ENCODE measurements at regions not wholly inside any gene's neighbourhood (a gene's known extent, or its start where the extent isn't known, plus 50 kb on each side); places are given as distances from the start of the nearest gene placed in this dataset.

DNA sequence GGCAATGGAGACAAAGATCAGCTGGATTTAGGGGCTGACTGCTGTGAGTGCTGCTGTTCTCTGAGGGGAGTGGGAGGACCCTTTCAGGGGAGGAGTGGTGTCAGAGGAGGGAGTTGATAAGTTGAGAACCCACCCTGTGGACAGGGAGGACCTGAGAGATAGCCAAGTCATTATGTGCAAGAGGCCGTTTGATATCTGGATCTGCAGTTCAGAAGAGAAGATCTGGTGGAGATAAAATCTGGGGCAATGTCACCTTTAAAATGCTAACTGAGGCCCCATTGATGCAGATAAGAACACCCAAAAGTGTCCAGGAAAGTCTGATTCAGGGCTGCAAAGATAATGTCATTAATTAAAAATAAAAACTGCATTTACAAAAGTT, 256.1 kb upstream of the HES1 start:
- intact Hi-C loops (cut with DNase I; ENCODE audit: low total_unique reads), result no loop called here
- H3K9me3 ChIP-seq, result no peaks in the 10 kb centered on the region
- H3K27me3 ChIP-seq (replicated peaks in 1 of 7), result no peaks in the 10 kb centered on the region
- TF ChIP-seq CTCF (IDR thresholded peaks at IDR 0.05 in 8 of 11, conservative IDR thresholded peaks at IDR 0.05 in 3 of 11), result no peak
- no peak for TF ChIP-seq POLR2AphosphoS5 (IDR thresholded peaks at IDR 0.05)
- TF ChIP-seq POLR2A (IDR thresholded peaks at IDR 0.05), result no peak
- no peaks in the 10 kb centered on the region for H3K4me1 ChIP-seq
- H3K36me3 ChIP-seq, result no peaks in the 10 kb centered on the region
- no peak for DNase-seq
- H3K27ac ChIP-seq, result no peak overlapping the region
- H3K4me3 ChIP-seq, result no peak overlapping the region
- WGBS, 5 donors, result 75 to 98% (median 77%) methylated on average over 1 of the region's 1 CpG

DNA sequence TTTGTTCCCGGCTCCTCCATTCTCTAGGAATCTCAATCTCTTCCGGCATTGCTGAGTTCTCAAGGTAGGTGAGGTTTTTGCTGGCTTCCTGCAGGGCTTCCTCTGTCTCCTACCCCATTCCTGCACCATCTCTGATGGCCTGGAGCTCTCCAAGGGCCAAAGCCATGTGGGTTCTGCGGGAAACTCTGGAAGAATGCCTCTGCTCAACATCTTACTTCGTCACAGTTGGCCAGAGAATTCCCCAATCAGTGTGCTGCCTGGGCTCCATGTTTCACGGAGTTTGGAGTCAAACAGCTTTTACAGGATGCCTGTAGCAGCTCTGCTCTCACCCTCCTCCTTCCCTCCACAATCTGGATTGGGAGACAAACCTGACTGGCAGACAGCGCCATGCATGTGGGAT, 253.9 kb upstream of the HES1 start:
- WGBS, 5 donors, result 93 to 96% (median 95%) methylated on average over 6 of the region's 6 CpGs
- DNase-seq, result no peak
- Histone ChIP-seq H3K27ac (no peak overlapping the region), H3K4me1 (no peaks in the 10 kb centered on the region), H3K4me3 (no peak overlapping the region), H3K36me3 (no peaks in the 10 kb centered on the region), H3K27me3 (replicated peaks in 1 of 7) (no peaks in the 10 kb centered on the region), H3K9me3 (peaks cover 0 to 8% (median 0%) of the 10 kb centered on the region in 8 donors)
- no peak for TF ChIP-seq CTCF (IDR thresholded peaks at IDR 0.05 in 8 of 11, conservative IDR thresholded peaks at IDR 0.05 in 3 of 11)
- TF ChIP-seq POLR2A (IDR thresholded peaks at IDR 0.05), result no peak
- TF ChIP-seq POLR2AphosphoS5 (IDR thresholded peaks at IDR 0.05), result no peak
- intact Hi-C loops (cut with DNase I; ENCODE audit: low total_unique reads), result no loop called here

GRCh38 chr3:193883551-193883950, 252.4 kb upstream of the HES1 start:
- no peak overlapping the region for H3K4me3 ChIP-seq
- H3K9me3 ChIP-seq, result peaks cover 0 to 8% (median 0%) of the 10 kb centered on the region in 8 donors
- intact Hi-C loops (cut with DNase I; ENCODE audit: low total_unique reads), result no loop called here
- no peak overlapping the region for H3K27ac ChIP-seq
- WGBS, 5 donors, result 72 to 95% (median 86%) methylated on average over 3 of the region's 3 CpGs
- DNase-seq, result no peak
- H3K36me3 ChIP-seq, result no peaks in the 10 kb centered on the region
- H3K27me3 ChIP-seq (replicated peaks in 1 of 7), result no peaks in the 10 kb centered on the region
- no peaks in the 10 kb centered on the region for H3K4me1 ChIP-seq
- TF ChIP-seq POLR2AphosphoS5 (IDR thresholded peaks at IDR 0.05) (no peak), CTCF (IDR thresholded peaks at IDR 0.05 in 8 of 11, conservative IDR thresholded peaks at IDR 0.05 in 3 of 11) (no peak), POLR2A (IDR thresholded peaks at IDR 0.05) (no peak)

DNA sequence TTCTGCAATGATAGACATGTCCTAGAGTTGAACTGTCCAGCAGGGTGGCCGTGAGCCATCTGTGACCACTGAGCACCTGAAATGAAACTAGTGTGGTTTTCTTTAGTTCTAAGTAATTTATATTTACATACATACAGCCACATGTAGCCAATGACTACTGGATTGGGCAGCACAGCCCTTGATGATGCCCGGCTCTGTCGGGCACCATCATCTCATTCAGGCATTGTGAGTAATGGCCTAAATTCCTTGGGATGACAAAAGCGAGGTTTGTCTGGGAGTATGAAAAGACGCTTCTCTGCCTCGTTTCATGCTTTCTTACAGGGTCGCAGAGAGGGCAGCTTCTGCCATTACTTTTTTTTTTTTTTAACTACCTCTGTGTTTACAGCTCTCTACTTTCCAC, 251.9 kb upstream of the HES1 start:
- H3K36me3 ChIP-seq, result no peaks in the 10 kb centered on the region
- DNase-seq, result no peak
- no peak overlapping the region for H3K27ac ChIP-seq
- no peak overlapping the region for H3K4me3 ChIP-seq
- 89 to 95% (median 93%) methylated on average over 7 of the region's 7 CpGs for WGBS, 5 donors
- peaks cover 0 to 8% (median 0%) of the 10 kb centered on the region in 8 donors for H3K9me3 ChIP-seq
- intact Hi-C loops (cut with DNase I; ENCODE audit: low total_unique reads), result no loop called here
- TF ChIP-seq POLR2A (IDR thresholded peaks at IDR 0.05) (no peak), CTCF (IDR thresholded peaks at IDR 0.05 in 8 of 11, conservative IDR thresholded peaks at IDR 0.05 in 3 of 11) (no peak), POLR2AphosphoS5 (IDR thresholded peaks at IDR 0.05) (no peak)
- H3K4me1 ChIP-seq, result no peaks in the 10 kb centered on the region
- H3K27me3 ChIP-seq (replicated peaks in 1 of 7), result no peaks in the 10 kb centered on the region
